Stimulated activated effector memory CD8-positive, alpha-beta T cell treated with anti-CD3 and anti-CD28 coated beads, Interleukin-12 subunit alpha, Interleukin-12 subunit beta, amount 100 ng/mL, for 72 hours (primary cell): ENCODE measurements at regions not wholly inside any gene's neighbourhood (a gene's known extent, or its start where the extent isn't known, plus 50 kb on each side); places are given as distances from the start of the nearest gene placed in this dataset.
A peak's percentile ranks its signal among the peaks of the same experiment; 100 is the strongest.

ENCODE experiments used
- ATAC-seq: fragments of 150-1000 bp; cut with Tn5 transposase; 2 replicates; pipeline ENCODE4 v1.10.0; 2021
- DNase-seq, 2 donors: peaks; one replicate each; pipeline ENCODE4 v3.0.0; 2021 to 2022; ENCODE audit warnings: low spot score in 2 of 2
- H3K27ac Mint-ChIP-seq: one replicate; pipeline ENCODE4 v1.8.0; 2022; ENCODE audit warnings: mild to moderate bottlenecking, mixed read lengths
- H3K36me3 Mint-ChIP-seq: one replicate; pipeline ENCODE4 v1.8.0; 2022; ENCODE audit warnings: mild to moderate bottlenecking, mixed read lengths
- H3K4me1 Mint-ChIP-seq: one replicate; pipeline ENCODE4 v1.8.0; 2022; ENCODE audit warnings: mixed read lengths
- H3K4me3 Mint-ChIP-seq: one replicate; pipeline ENCODE4 v1.8.0; 2022; ENCODE audit warnings: mild to moderate bottlenecking, mixed read lengths
- H3K9me3 Mint-ChIP-seq: one replicate; pipeline ENCODE4 v1.8.0; 2022; ENCODE audit warnings: mixed read lengths

- ATAC-seq (no peak), DNase-seq (no peak)
- H3K36me3 Mint-ChIP-seq = no peaks in the 10 kb centered on the region
- H3K27ac Mint-ChIP-seq = no peak overlapping the region
- no peaks in the 10 kb centered on the region for H3K4me1 Mint-ChIP-seq
- H3K4me3 Mint-ChIP-seq = no peak overlapping the region
- H3K9me3 Mint-ChIP-seq = peaks cover 12% of the 10 kb centered on the region
Observed at GRCh38 chr2:217372794-217373193, 512.9 kb upstream of the TNP1 start.

GRCh38 chr2:217371781-217372213 lies 511.9 kb upstream of the TNP1 start:
- no peaks in the 10 kb centered on the region for H3K36me3 Mint-ChIP-seq
- ATAC-seq (no peak), DNase-seq (no peak)
- no peak overlapping the region for H3K27ac Mint-ChIP-seq
- H3K4me1 Mint-ChIP-seq = no peaks in the 10 kb centered on the region
- H3K4me3 Mint-ChIP-seq = no peak overlapping the region
- peaks cover 8% of the 10 kb centered on the region for H3K9me3 Mint-ChIP-seq

GRCh38 chr2:217370391-217370790 lies 510.5 kb upstream of the TNP1 start:
- peak; percentile 83 for ATAC-seq
- Mint-ChIP-seq H3K36me3 (no peaks in the 10 kb centered on the region), H3K9me3 (no peaks in the 10 kb centered on the region), H3K4me3 (no peak overlapping the region), H3K27ac (no peak overlapping the region), H3K4me1 (no peaks in the 10 kb centered on the region)
- no peak for DNase-seq

GRCh38 chr2:217367464-217367863 lies 507.6 kb upstream of the TNP1 start:
- Mint-ChIP-seq H3K4me1 (no peaks in the 10 kb centered on the region), H3K4me3 (no peak overlapping the region)
- no peak for ATAC-seq

GRCh38 chr2:217366966-217367365 lies 507.1 kb upstream of the TNP1 start:
- DNase-seq (no peak), ATAC-seq (no peak)
- Mint-ChIP-seq H3K9me3 (no peaks in the 10 kb centered on the region), H3K36me3 (no peaks in the 10 kb centered on the region), H3K4me1 (no peaks in the 10 kb centered on the region), H3K27ac (no peak overlapping the region), H3K4me3 (no peak overlapping the region)

More at GRCh38 chr2:217367464-217367863, 507.6 kb upstream of the TNP1 start:
- DNase-seq = no peak
- H3K9me3 Mint-ChIP-seq = no peaks in the 10 kb centered on the region
- H3K36me3 Mint-ChIP-seq = no peaks in the 10 kb centered on the region
- no peak overlapping the region for H3K27ac Mint-ChIP-seq

GRCh38 chr2:217366266-217366895 lies 506.5 kb upstream of the TNP1 start:
- H3K4me1 Mint-ChIP-seq = no peaks in the 10 kb centered on the region
- H3K9me3 Mint-ChIP-seq = no peaks in the 10 kb centered on the region
- no peak overlapping the region for H3K4me3 Mint-ChIP-seq
- H3K36me3 Mint-ChIP-seq = no peaks in the 10 kb centered on the region
- DNase-seq (no peak), ATAC-seq (no peak)
- H3K27ac Mint-ChIP-seq = no peak overlapping the region

- H3K4me3 Mint-ChIP-seq = no peak overlapping the region
- ATAC-seq (no peak), DNase-seq (no peak)
- H3K27ac Mint-ChIP-seq = no peak overlapping the region
- H3K9me3 Mint-ChIP-seq = no peaks in the 10 kb centered on the region
- no peaks in the 10 kb centered on the region for H3K36me3 Mint-ChIP-seq
- no peaks in the 10 kb centered on the region for H3K4me1 Mint-ChIP-seq
Observed at GRCh38 chr2:217365656-217366055, 505.8 kb upstream of the TNP1 start.

- H3K36me3 Mint-ChIP-seq = no peaks in the 10 kb centered on the region
Observed at GRCh38 chr2:217364224-217364623, 504.4 kb upstream of the TNP1 start.

GRCh38 chr2:217363470-217363869 lies 503.6 kb upstream of the TNP1 start:
- Mint-ChIP-seq H3K9me3 (no peaks in the 10 kb centered on the region), H3K4me3 (no peak overlapping the region), H3K4me1 (no peaks in the 10 kb centered on the region), H3K27ac (no peak overlapping the region), H3K36me3 (no peaks in the 10 kb centered on the region)
- DNase-seq (no peak), ATAC-seq (no peak)

More at GRCh38 chr2:217364224-217364623, 504.4 kb upstream of the TNP1 start:
- H3K27ac Mint-ChIP-seq = no peak overlapping the region
- ATAC-seq (no peak), DNase-seq (no peak)
- no peak overlapping the region for H3K4me3 Mint-ChIP-seq
- H3K9me3 Mint-ChIP-seq = no peaks in the 10 kb centered on the region
- H3K4me1 Mint-ChIP-seq = no peaks in the 10 kb centered on the region

GRCh38 chr2:217362710-217363109 lies 502.8 kb upstream of the TNP1 start:
- no peaks in the 10 kb centered on the region for H3K9me3 Mint-ChIP-seq
- H3K4me1 Mint-ChIP-seq = no peaks in the 10 kb centered on the region
- no peak overlapping the region for H3K4me3 Mint-ChIP-seq
- no peak overlapping the region for H3K27ac Mint-ChIP-seq
- no peak for DNase-seq
- ATAC-seq = no peak
- no peaks in the 10 kb centered on the region for H3K36me3 Mint-ChIP-seq

- H3K9me3 Mint-ChIP-seq = no peaks in the 10 kb centered on the region
- H3K4me3 Mint-ChIP-seq = no peak overlapping the region
- ATAC-seq (no peak), DNase-seq (no peak)
- H3K4me1 Mint-ChIP-seq = no peaks in the 10 kb centered on the region
- H3K27ac Mint-ChIP-seq = no peak overlapping the region
- H3K36me3 Mint-ChIP-seq = no peaks in the 10 kb centered on the region
Observed at GRCh38 chr2:217362286-217362685, 502.4 kb upstream of the TNP1 start.

GRCh38 chr2:217361483-217361880 lies 501.6 kb upstream of the TNP1 start:
- no peak for ATAC-seq
- DNase-seq = no peak
- Mint-ChIP-seq H3K36me3 (no peaks in the 10 kb centered on the region), H3K4me3 (no peak overlapping the region), H3K27ac (no peak overlapping the region), H3K4me1 (no peaks in the 10 kb centered on the region), H3K9me3 (no peaks in the 10 kb centered on the region)

- no peaks in the 10 kb centered on the region for H3K36me3 Mint-ChIP-seq
- DNase-seq = no peak
Observed at GRCh38 chr2:217360781-217361482, 501.1 kb upstream of the TNP1 start.

GRCh38 chr2:217360111-217360510 lies 500.2 kb upstream of the TNP1 start:
- ATAC-seq (no peak), DNase-seq (no peak)
- no peaks in the 10 kb centered on the region for H3K4me1 Mint-ChIP-seq
- H3K9me3 Mint-ChIP-seq = no peaks in the 10 kb centered on the region
- H3K4me3 Mint-ChIP-seq = no peak overlapping the region
- H3K36me3 Mint-ChIP-seq = no peaks in the 10 kb centered on the region
- H3K27ac Mint-ChIP-seq = no peak overlapping the region

More at GRCh38 chr2:217360781-217361482, 501.1 kb upstream of the TNP1 start:
- no peaks in the 10 kb centered on the region for H3K9me3 Mint-ChIP-seq
- H3K4me3 Mint-ChIP-seq = no peak overlapping the region
- H3K4me1 Mint-ChIP-seq = no peaks in the 10 kb centered on the region
- ATAC-seq = no peak
- no peak overlapping the region for H3K27ac Mint-ChIP-seq

GRCh38 chr2:217357886-217358620 lies 498.2 kb upstream of the TNP1 start:
- no peaks in the 10 kb centered on the region for H3K9me3 Mint-ChIP-seq
- H3K4me3 Mint-ChIP-seq = no peak overlapping the region
- H3K27ac Mint-ChIP-seq = no peak overlapping the region
- H3K36me3 Mint-ChIP-seq = no peaks in the 10 kb centered on the region
- DNase-seq (no peak), ATAC-seq (no peak)
- no peaks in the 10 kb centered on the region for H3K4me1 Mint-ChIP-seq

GRCh38 chr2:217356781-217357180 lies 496.9 kb upstream of the TNP1 start:
- H3K9me3 Mint-ChIP-seq = no peaks in the 10 kb centered on the region
- H3K4me1 Mint-ChIP-seq = no peaks in the 10 kb centered on the region
- no peak overlapping the region for H3K27ac Mint-ChIP-seq
- ATAC-seq (no peak), DNase-seq (no peak)
- H3K36me3 Mint-ChIP-seq = no peaks in the 10 kb centered on the region
- no peak overlapping the region for H3K4me3 Mint-ChIP-seq
